Parathyroid adenoma (tissue), 2 donors: ENCODE measurements at regions not wholly inside any gene's neighbourhood (a gene's known extent, or its start where the extent isn't known, plus 50 kb on each side); places are given as distances from the start of the nearest gene placed in this dataset.

ENCODE experiments used
- H2AFZ ChIP-seq: fragments of 300-600 bp; sonication (generic); one replicate; pipeline ENCODE4 v1.7.0; 2017; ENCODE audit warnings: antibody characterized with exemption, mild to moderate bottlenecking
- H3K27ac ChIP-seq: fragments of 300-600 bp; sonication (generic); one replicate; pipeline ENCODE4 v1.7.0; 2017
- H3K27me3 ChIP-seq: fragments of 300-600 bp; sonication (generic); one replicate; pipeline ENCODE4 v1.7.0; 2017; ENCODE audit warnings: low read length; ENCODE audit not compliant: control insufficient read depth, insufficient read depth
- H3K36me3 ChIP-seq: fragments of 300-600 bp; sonication (generic); one replicate; pipeline ENCODE4 v1.7.0; 2017; ENCODE audit warnings: low read length; ENCODE audit not compliant: control insufficient read depth, insufficient read depth
- H3K4me1 ChIP-seq: fragments of 300-600 bp; sonication (generic); one replicate; pipeline ENCODE4 v1.7.0; 2017; ENCODE audit warnings: control low read depth
- H3K4me2 ChIP-seq: fragments of 300-600 bp; sonication (generic); one replicate; pipeline ENCODE4 v1.7.0; 2017; ENCODE audit warnings: low read length
- H3K4me3 ChIP-seq: fragments of 300-600 bp; sonication (generic); one replicate; pipeline ENCODE4 v1.7.0; 2017; ENCODE audit warnings: low read depth, low read length
- H3K79me2 ChIP-seq: fragments of 300-600 bp; sonication (generic); one replicate; pipeline ENCODE4 v1.7.0; 2017; ENCODE audit warnings: control low read depth
- H3K9ac ChIP-seq: fragments of 300-600 bp; sonication (generic); one replicate; pipeline ENCODE4 v1.7.0; 2017; ENCODE audit warnings: mild to moderate bottlenecking
- H3K9me3 ChIP-seq: fragments of 300-600 bp; sonication (generic); one replicate; pipeline ENCODE4 v1.7.0; 2017; ENCODE audit warnings: low read length; ENCODE audit not compliant: control insufficient read depth
- CTCF ChIP-seq: fragments of 300-600 bp; sonication (generic); IDR thresholded peaks from one replicate; pipeline ENCODE4 v1.7.0; 2017; ENCODE audit warnings: antibody characterized with exemption, mild to moderate bottlenecking
- donor health status: primary hyperparathyroidism.

GRCh38 chr6:10258341-10258740 is 156.5 kb downstream of the TFAP2A start:
- Histone ChIP-seq H3K9me3 (no peaks in the 10 kb centered on the region), H2AFZ (no peak overlapping the region), H3K36me3 (no peaks in the 10 kb centered on the region), H3K27ac (no peak overlapping the region), H3K9ac (no peak overlapping the region), H3K4me2 (no peak overlapping the region), H3K4me1 (no peaks in the 10 kb centered on the region), H3K4me3 (no peak overlapping the region), H3K79me2 (no peaks in the 10 kb centered on the region), H3K27me3 (no peaks in the 10 kb centered on the region)
- TF ChIP-seq CTCF = no peak

GRCh38 chr6:10256113-10256690 is 158.7 kb downstream of the TFAP2A start:
- no peaks in the 10 kb centered on the region for H3K36me3 ChIP-seq
- H3K4me3 ChIP-seq = no peak overlapping the region
- no peak overlapping the region for H3K9ac ChIP-seq
- H3K9me3 ChIP-seq = no peaks in the 10 kb centered on the region
- no peak overlapping the region for H3K27ac ChIP-seq
- no peak overlapping the region for H3K4me2 ChIP-seq
- TF ChIP-seq CTCF = no peak
- no peaks in the 10 kb centered on the region for H3K4me1 ChIP-seq
- no peaks in the 10 kb centered on the region for H3K27me3 ChIP-seq
- no peaks in the 10 kb centered on the region for H3K79me2 ChIP-seq
- no peak overlapping the region for H2AFZ ChIP-seq

- Histone ChIP-seq H3K4me3 (no peak overlapping the region), H3K36me3 (no peaks in the 10 kb centered on the region), H3K4me2 (no peak overlapping the region), H3K79me2 (no peaks in the 10 kb centered on the region), H3K27me3 (no peaks in the 10 kb centered on the region), H2AFZ (no peak overlapping the region), H3K4me1 (no peaks in the 10 kb centered on the region), H3K9me3 (no peaks in the 10 kb centered on the region), H3K9ac (no peak overlapping the region), H3K27ac (no peak overlapping the region)
- no peak for TF ChIP-seq CTCF
Measured at GRCh38 chr6:10250655-10251220, 164.1 kb downstream of the TFAP2A start.

GRCh38 chr6:10248378-10248843 is 166.5 kb downstream of the TFAP2A start:
- Histone ChIP-seq H2AFZ (no peak overlapping the region), H3K27me3 (no peaks in the 10 kb centered on the region), H3K9ac (no peak overlapping the region), H3K4me2 (no peak overlapping the region), H3K4me3 (no peak overlapping the region), H3K4me1 (no peaks in the 10 kb centered on the region), H3K36me3 (no peaks in the 10 kb centered on the region), H3K27ac (no peak overlapping the region), H3K79me2 (no peaks in the 10 kb centered on the region), H3K9me3 (no peaks in the 10 kb centered on the region)
- no peak for TF ChIP-seq CTCF
